Heart right ventricle (tissue), 16 donors: ENCODE measurements at regions not wholly inside any gene's neighbourhood (a gene's known extent, or its start where the extent isn't known, plus 50 kb on each side); places are given as distances from the start of the nearest gene placed in this dataset.

Experiments
- ATAC-seq, 8 donors: fragments of 200-7000 bp; cut with Tn5 transposase; one replicate each; pipeline ENCODE4 v1.9.1; 2020; ENCODE audit warnings: mild to moderate bottlenecking in 8 of 8, moderate library complexity in 8 of 8, moderate number of reproducible peaks in 1 of 8
- DNase-seq, 2 donors: peaks; one replicate each; pipeline ENCODE4 v3.0.0-alpha.2; 2020
- H3K27ac ChIP-seq, 10 donors: fragments of 200-600 bp; sonication (generic) in 2 of 10; one replicate each; pipeline versions ENCODE4 v1.5.0 to v1.8.0; 2020 to 2022; ENCODE audit warnings: mild to moderate bottlenecking in 3 of 10
- H3K27me3 ChIP-seq, 7 donors: fragments of 200-600 bp; one replicate each; pipeline ENCODE4 v1.8.0; 2021 to 2022; ENCODE audit warnings: mild to moderate bottlenecking in 2 of 7
- H3K36me3 ChIP-seq, 9 donors: fragments of 200-600 bp; sonication (generic) in 1 of 9; one replicate each; pipeline versions ENCODE4 v1.5.0 to v1.8.0; 2020 to 2022; ENCODE audit warnings: mild to moderate bottlenecking in 2 of 9
- H3K4me1 ChIP-seq, 9 donors: fragments of 200-600 bp; sonication (generic) in 1 of 9; one replicate each; pipeline versions ENCODE4 v1.5.0 to v1.8.0; 2020 to 2022; ENCODE audit warnings: mild to moderate bottlenecking in 4 of 9
- H3K4me3 ChIP-seq, 10 donors: fragments of 200-600 bp; sonication (generic) in 2 of 10; one replicate each; pipeline versions ENCODE4 v1.5.0 to v1.8.0; 2020 to 2022; ENCODE audit warnings: mild to moderate bottlenecking in 7 of 10, moderate library complexity in 2 of 10
- H3K9me3 ChIP-seq, 11 donors: fragments of 200-600 bp in 10 of 11; sonication (generic) in 2 of 11; one replicate each; pipeline versions ENCODE4 v1.5.0 to v1.8.0; 2013 to 2022; ENCODE audit warnings: mild to moderate bottlenecking in 2 of 11, control low read depth in 1 of 11, moderate library complexity in 1 of 11
- WGBS, 2 donors: extraction: QIAGEN DNeasy Blood & Tissue Kit; methylation state at CpG; one replicate each; pipeline ENCODE4 v1.1.7; 2013; ENCODE audit warnings: inconsistent platforms in 1 of 2; 5-methylcytosine and 5-hydroxymethylcytosine counted together
- intact Hi-C, 10 donors: fragments of 100-400 bp; cut with DNase I; formaldehyde crosslinking; loops; one replicate each; pipeline versions ENCODE4 v1.11.1 to v1.14.2; 2022
- TF ChIP-seq, protein P1 (sequence below), 9 donors: fragments of 200-600 bp; sonication (generic) in 2 of 9; IDR thresholded peaks; one replicate each; pipeline versions ENCODE4 v1.5.0 to v1.8.0; 2021 to 2022; ENCODE audit warnings: antibody characterized with exemption in 9 of 9, mild to moderate bottlenecking in 5 of 9, moderate library complexity in 1 of 9
- donor health status: Arrhythmogenic right ventricular cardiomyopathy.
- donor health status: ischemic (EF 13 %, LVEDD 7.1; RV severe dilation, severe dysfunction).
- donor health status: healthy with polysubstance abuse.
- donor health status: DM: no; HTN: yes; CAD: no.
- donor health status: DM: no; HTN: no; CAD: no.
- donor health status: ischemic (EF 25% LVEDD 6.9; RV normal size, moderate dysfunction).
- donor health status: ischemic (EF 25% LVEDD 5.7; RV mildly dilated, moderate dysfunction).
- donor health status: healthy.
- donor health status: DM: yes; HTN: yes; CAD: no.
- donor health status: Ischemic cardiomyopathy.
- donor health status: ischemic (EF 35%, LVEDD 5.7; RV mildly dilated, moderate dysfunction).
- donor health status: nonischemic (EF 11% LVEDD 7.7; RV severe dilation, severe dysfunction).
- donor health status: DM: yes; HTN: yes; CAD: no.
- donor health status: PGD.
- donor health status: ischemic (EF 29% LVEDD 5.4; RV normal size, mild dysfunction).
- donor health status: nonischemic (EF 23%, LVEDD 6.1; RV moderate dilation, normal function).

DNA sequence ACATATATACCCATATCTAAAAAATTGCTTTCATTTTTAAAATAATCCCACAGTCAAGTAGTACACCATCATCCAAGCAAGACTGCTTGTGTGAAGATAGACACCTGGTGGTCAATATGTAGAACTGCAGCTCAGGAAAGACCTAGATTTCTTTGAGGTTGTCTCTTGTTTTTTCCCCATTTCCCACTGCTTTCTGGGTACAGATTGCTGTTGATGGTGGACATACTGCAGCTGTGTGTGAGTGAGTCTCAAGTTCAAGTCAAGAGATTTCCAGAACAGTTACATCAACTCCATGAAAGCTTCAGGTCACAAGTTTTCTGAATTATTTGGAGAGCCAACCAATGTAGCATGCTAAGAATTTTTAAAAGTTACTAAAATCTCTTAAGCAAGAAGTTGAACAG lies 306.4 kb downstream of the DUSP10 start:
- no peaks in the 10 kb centered on the region for H3K36me3 ChIP-seq
- peak overlapping the region in 2 of 10 donors; percentile 23 to 38 for H3K27ac ChIP-seq
- DNase-seq (no peak), ATAC-seq (peak in 7 of 8 donors; percentile 38 to 83 (median 76))
- TF ChIP-seq, protein P1, sequence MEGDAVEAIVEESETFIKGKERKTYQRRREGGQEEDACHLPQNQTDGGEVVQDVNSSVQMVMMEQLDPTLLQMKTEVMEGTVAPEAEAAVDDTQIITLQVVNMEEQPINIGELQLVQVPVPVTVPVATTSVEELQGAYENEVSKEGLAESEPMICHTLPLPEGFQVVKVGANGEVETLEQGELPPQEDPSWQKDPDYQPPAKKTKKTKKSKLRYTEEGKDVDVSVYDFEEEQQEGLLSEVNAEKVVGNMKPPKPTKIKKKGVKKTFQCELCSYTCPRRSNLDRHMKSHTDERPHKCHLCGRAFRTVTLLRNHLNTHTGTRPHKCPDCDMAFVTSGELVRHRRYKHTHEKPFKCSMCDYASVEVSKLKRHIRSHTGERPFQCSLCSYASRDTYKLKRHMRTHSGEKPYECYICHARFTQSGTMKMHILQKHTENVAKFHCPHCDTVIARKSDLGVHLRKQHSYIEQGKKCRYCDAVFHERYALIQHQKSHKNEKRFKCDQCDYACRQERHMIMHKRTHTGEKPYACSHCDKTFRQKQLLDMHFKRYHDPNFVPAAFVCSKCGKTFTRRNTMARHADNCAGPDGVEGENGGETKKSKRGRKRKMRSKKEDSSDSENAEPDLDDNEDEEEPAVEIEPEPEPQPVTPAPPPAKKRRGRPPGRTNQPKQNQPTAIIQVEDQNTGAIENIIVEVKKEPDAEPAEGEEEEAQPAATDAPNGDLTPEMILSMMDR (IDR thresholded peaks at IDR 0.05), result peak; percentile 87 to 96 (median 95)
- no peaks in the 10 kb centered on the region for H3K9me3 ChIP-seq
- H3K4me3 ChIP-seq, result no peak overlapping the region
- intact Hi-C loops, result loop anchor here in 9 of 10 donors (1.0 to 10.0 kb wide), 14 partner anchors 171 to 628 kb away; partner anchors contain the start of gene HLX (in 2 of the 9)
- peaks cover 0 to 28% (median 8%) of the 10 kb centered on the region in 9 donors for H3K4me1 ChIP-seq
- no peaks in the 10 kb centered on the region for H3K27me3 ChIP-seq

DNA sequence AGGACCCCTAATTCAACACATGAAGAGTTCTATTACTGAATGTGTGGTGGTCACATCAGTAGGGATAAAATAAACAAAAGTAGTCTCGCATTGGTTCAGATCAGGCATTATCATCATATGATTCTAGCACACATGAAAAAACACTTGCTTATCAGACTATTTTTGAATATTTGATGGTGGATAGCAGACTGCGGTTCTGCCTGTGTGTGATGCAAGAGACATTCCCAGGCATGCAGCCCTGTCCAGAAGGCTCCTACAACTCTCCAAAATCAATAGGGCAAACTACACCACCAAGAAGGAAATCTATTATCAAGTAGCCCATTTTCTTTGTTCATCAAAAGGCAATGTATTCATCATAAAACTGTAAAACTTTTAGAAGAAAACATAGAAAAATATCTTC lies 304.7 kb downstream of the DUSP10 start:
- intact Hi-C loops, result loop anchor here in 9 of 10 donors (5.0 to 10.0 kb wide), 9 partner anchors 172 to 630 kb away; partner anchors contain the start of gene HLX (in 2 of the 9)
- H3K4me1 ChIP-seq, result peaks cover 0 to 34% (median 9%) of the 10 kb centered on the region in 9 donors
- H3K27me3 ChIP-seq, result no peaks in the 10 kb centered on the region
- H3K4me3 ChIP-seq, result no peak overlapping the region
- TF ChIP-seq, protein P1 (IDR thresholded peaks at IDR 0.05), result no peak
- no peaks in the 10 kb centered on the region for H3K36me3 ChIP-seq
- no peak for DNase-seq
- ATAC-seq, result no peak
- WGBS, 2 donors, result 65 to 83% methylated on average over 2 of the region's 2 CpGs
- H3K27ac ChIP-seq, result no peak overlapping the region
- no peaks in the 10 kb centered on the region for H3K9me3 ChIP-seq

DNA sequence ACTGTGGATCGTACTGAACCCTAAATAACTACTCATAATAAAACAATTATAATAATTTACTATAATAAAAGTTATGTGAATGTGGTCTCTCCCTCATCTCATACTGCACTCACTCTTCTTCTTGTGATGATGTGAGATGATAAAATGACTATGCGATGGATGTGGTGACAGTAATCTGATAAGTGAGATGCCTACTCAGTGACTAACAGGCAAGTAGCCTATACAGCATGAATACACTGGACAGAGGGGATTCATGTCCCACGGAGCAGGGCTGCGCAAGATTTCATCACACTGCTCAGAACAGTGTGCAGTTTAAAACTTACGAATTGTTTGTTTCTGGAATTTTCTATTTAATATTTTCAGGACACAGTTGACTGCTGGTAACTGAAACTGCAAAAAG lies 304.0 kb downstream of the DUSP10 start:
- Histone ChIP-seq H3K9me3 (no peaks in the 10 kb centered on the region), H3K36me3 (no peaks in the 10 kb centered on the region), H3K27ac (no peak overlapping the region), H3K4me1 (peaks cover 0 to 34% (median 9%) of the 10 kb centered on the region in 9 donors), H3K4me3 (no peak overlapping the region), H3K27me3 (no peaks in the 10 kb centered on the region)
- no peak for ATAC-seq
- no peak for DNase-seq
- TF ChIP-seq, protein P1 (IDR thresholded peaks at IDR 0.05), result no peak
- WGBS, 2 donors, result 92% methylated on average over 5 of the region's 5 CpGs
- intact Hi-C loops, result loop anchor here in 9 of 10 donors (5.0 to 10.0 kb wide), 9 partner anchors 173 to 631 kb away; partner anchors contain the start of gene HLX (in 2 of the 9)

DNA sequence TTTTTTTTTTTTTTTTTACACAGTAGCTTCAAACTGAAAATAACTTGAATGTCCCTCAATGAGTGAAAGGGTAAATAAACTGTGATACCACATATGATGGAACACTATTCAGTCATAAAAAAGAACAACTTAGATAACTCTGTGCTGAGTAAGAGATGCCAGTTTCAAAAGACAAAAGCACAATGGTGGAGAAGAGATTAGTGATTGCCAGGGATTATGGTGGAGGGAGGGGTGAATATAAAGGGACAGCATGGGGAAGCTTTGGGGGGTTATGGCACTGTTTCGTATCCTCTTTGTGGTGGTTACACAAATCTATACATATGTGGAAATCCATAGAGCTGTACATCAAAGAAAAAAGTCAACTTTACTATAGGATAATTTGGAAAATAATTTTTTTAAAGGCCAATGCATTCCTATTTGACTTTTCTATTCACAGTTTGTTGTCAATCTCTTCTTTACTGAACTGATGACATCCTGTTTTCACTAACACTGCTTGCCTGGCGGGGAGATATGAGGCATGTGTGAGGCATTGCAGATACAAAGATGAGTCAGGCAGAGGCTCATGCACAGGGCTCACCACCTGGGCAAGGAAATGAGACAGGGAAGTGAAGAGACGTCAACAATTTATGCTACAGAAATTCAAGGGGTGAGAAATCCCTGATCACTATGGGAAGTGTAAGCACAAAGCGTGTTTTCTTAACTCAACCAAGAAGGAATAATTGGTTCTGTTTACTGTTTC lies 302.7 kb downstream of the DUSP10 start:
- no peak for DNase-seq
- Histone ChIP-seq H3K4me3 (no peak overlapping the region), H3K9me3 (no peaks in the 10 kb centered on the region), H3K27me3 (no peaks in the 10 kb centered on the region), H3K4me1 (peaks cover 0 to 34% (median 9%) of the 10 kb centered on the region in 9 donors), H3K27ac (peak overlapping the region in 1 of 10 donors; percentile 55), H3K36me3 (no peaks in the 10 kb centered on the region)
- peak in 1 of 8 donors; percentile 37 for ATAC-seq
- intact Hi-C loops, result loop anchor here in 9 of 10 donors (5.0 to 10.0 kb wide), 9 partner anchors 174 to 632 kb away; partner anchors contain the start of gene HLX (in 2 of the 9)
- TF ChIP-seq, protein P1 (IDR thresholded peaks at IDR 0.05), result no peak
- WGBS, 2 donors, result 68 to 87% methylated on average over 4 of the region's 4 CpGs
